Heart left ventricle (tissue), 13 donors: ENCODE measurements at regions not wholly inside any gene's neighbourhood (a gene's known extent, or its start where the extent isn't known, plus 50 kb on each side); places are given as distances from the start of the nearest gene placed in this dataset.

Source experiments
- CTCF ChIP-seq, 12 donors: fragments of 200-600 bp; sonication (generic) in 4 of 12; IDR thresholded peaks; one replicate each; pipeline versions ENCODE4 v1.5.0 to v1.8.0; 2018 to 2022; ENCODE audit warnings: antibody characterized with exemption in 12 of 12, mild to moderate bottlenecking in 5 of 12
- POLR2A ChIP-seq, 2 donors: fragments of 450-650 bp; IDR thresholded peaks; one replicate each; pipeline ENCODE4 v1.6.1; 2017; ENCODE audit warnings: antibody characterized with exemption in 2 of 2, mild to moderate bottlenecking in 2 of 2, moderate library complexity in 2 of 2
- donor health status: ischemic (EF 13 %, LVEDD 7.1; RV severe dilation, severe dysfunction).
- donor health status: DM: no; HTN: yes; CAD: no.
- donor health status: DM: no; HTN: no; CAD: no.
- donor health status: ischemic (EF 25% LVEDD 6.9; RV normal size, moderate dysfunction).
- donor health status: ischemic (EF 25% LVEDD 5.7; RV mildly dilated, moderate dysfunction).
- donor health status: ischemic (EF 35%, LVEDD 5.7; RV mildly dilated, moderate dysfunction).
- donor health status: nonischemic (EF 11% LVEDD 7.7; RV severe dilation, severe dysfunction).
- donor health status: DM: yes; HTN: yes; CAD: no.
- donor health status: PGD.
- donor health status: ischemic (EF 29% LVEDD 5.4; RV normal size, mild dysfunction).
- donor health status: nonischemic (EF 23%, LVEDD 6.1; RV moderate dilation, normal function).

GRCh38 chr2:61758159-61758558 lies 95.7 kb downstream of the FAM161A start:
- TF ChIP-seq CTCF (IDR thresholded peaks at IDR 0.05) (no peak), POLR2A (IDR thresholded peaks at IDR 0.05) (no peak)
